ENCODE measurements at regions not wholly inside any gene's neighbourhood (a gene's known extent, or its start where the extent isn't known, plus 50 kb on each side); places are given as distances from the start of the nearest gene placed in this dataset.
A peak's percentile ranks its signal among the peaks of the same experiment; 100 is the strongest.

- H3K27me3 Mint-ChIP-seq: no peaks in the 10 kb centered on the region
- no peak for DNase-seq
- H3K9me3 Mint-ChIP-seq: no peaks in the 10 kb centered on the region
- ChIA-PET POLR2A (interaction anchor here (1.2 to 2.8 kb wide), 5 partner anchors 14 to 256 kb away, joined by 3 to 16 read pairs (median 8); partner anchors contain the start of gene TXN), CTCF (interaction anchor here (0.6 to 2.6 kb wide), 18 partner anchors 11 to 326 kb away, joined by 3 to 17 read pairs (median 4); no protein-coding TSS in a partner anchor)
- H3K27ac Mint-ChIP-seq: peak overlapping the region; percentile 95
- peaks cover 53% of the 10 kb centered on the region for H3K4me1 Mint-ChIP-seq
- H3K4me3 Mint-ChIP-seq: peak overlapping the region; percentile 25
- peaks cover 35% of the 10 kb centered on the region for H3K36me3 Mint-ChIP-seq (ENCODE audit: low read depth)
Observed at GRCh38 chr9:110142868-110143481, 65.0 kb downstream of the C9orf152 start.

- H3K27me3 Mint-ChIP-seq: no peaks in the 10 kb centered on the region
- H3K9me3 Mint-ChIP-seq: no peaks in the 10 kb centered on the region
- peak overlapping the region; percentile 57 for H3K4me3 Mint-ChIP-seq
- peak overlapping the region; percentile 95 for H3K27ac Mint-ChIP-seq
- ChIA-PET CTCF (interaction anchor here (0.6 to 2.6 kb wide), 14 partner anchors 9 to 326 kb away, joined by 3 to 17 read pairs (median 5); no protein-coding TSS in a partner anchor), POLR2A (interaction anchor here (0.9 to 2.8 kb wide), 9 partner anchors 9 to 257 kb away, joined by 3 to 16 read pairs (median 5); partner anchors contain the start of gene TXN)
- peaks cover 36% of the 10 kb centered on the region for H3K36me3 Mint-ChIP-seq (ENCODE audit: low read depth)
- DNase-seq: no peak
- H3K4me1 Mint-ChIP-seq: peaks cover 59% of the 10 kb centered on the region
Observed at GRCh38 chr9:110143485-110143884, 64.5 kb downstream of the C9orf152 start.

DNA sequence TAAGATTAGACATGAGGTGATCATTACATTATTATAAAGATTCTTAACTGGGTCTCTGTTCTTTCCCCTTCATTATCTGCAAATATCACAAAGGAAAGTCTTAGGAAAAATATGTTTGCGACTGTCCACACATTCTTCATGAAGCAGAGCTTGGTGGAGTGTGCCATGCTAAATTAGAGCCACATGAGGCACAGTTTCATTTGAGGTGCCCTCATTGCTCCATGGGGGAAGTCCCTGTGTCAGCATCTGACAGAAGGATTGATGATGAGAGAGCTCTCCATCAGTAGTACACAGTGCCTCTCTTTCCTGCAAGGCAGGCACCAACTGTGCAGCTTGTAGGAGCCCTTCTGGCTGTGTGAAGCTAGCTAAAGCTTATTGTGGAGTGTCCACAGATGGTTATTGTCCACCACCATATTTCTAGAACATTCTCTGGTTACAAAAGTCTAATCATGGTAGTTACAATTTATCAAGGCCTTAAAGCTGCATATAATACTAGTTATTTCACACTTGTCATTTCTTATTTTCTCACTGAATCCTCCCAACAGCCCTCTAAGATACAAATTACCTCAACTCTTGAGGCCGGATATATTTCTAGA, 63.9 kb downstream of the C9orf152 start:
- CTCF ChIA-PET: interaction anchor here (0.7 to 2.6 kb wide), 16 partner anchors 8 to 327 kb away, joined by 3 to 17 read pairs (median 5); no protein-coding TSS in a partner anchor
- Mint-ChIP-seq H3K4me3 (peak overlapping the region; percentile 57), H3K27me3 (no peaks in the 10 kb centered on the region), H3K4me1 (peaks cover 60% of the 10 kb centered on the region), H3K36me3 (ENCODE audit: low read depth) (peaks cover 36% of the 10 kb centered on the region), H3K27ac (peak overlapping the region; percentile 95), H3K9me3 (no peaks in the 10 kb centered on the region)
- DNase-seq: peak; percentile 56
- POLR2A ChIA-PET: interaction anchor here (0.9 to 2.8 kb wide), 10 partner anchors 8 to 257 kb away, joined by 3 to 16 read pairs (median 5); partner anchors contain the start of gene TXN

- POLR2A ChIA-PET: interaction anchor here (8.8 kb wide), 1 partner anchor 96 kb away, joined by 94 read pairs; no protein-coding TSS in a partner anchor
- H3K27me3 Mint-ChIP-seq: no peaks in the 10 kb centered on the region
- H3K27ac Mint-ChIP-seq: peak overlapping the region; percentile 69
- CTCF ChIA-PET: interaction anchor here (4.6 kb wide), 1 partner anchor 10 kb away, joined by 21 read pairs; no protein-coding TSS in a partner anchor
- DNase-seq: no peak
- peaks cover 42% of the 10 kb centered on the region for H3K36me3 Mint-ChIP-seq (ENCODE audit: low read depth)
- peaks cover 76% of the 10 kb centered on the region for H3K4me1 Mint-ChIP-seq
- H3K9me3 Mint-ChIP-seq: peaks cover 2% of the 10 kb centered on the region
- H3K4me3 Mint-ChIP-seq: no peak overlapping the region
Observed at GRCh38 chr9:110146373-110146772, 61.6 kb downstream of the C9orf152 start.

- Mint-ChIP-seq H3K4me3 (peak overlapping the region; percentile 91), H3K9me3 (peaks cover 2% of the 10 kb centered on the region), H3K36me3 (ENCODE audit: low read depth) (peaks cover 56% of the 10 kb centered on the region), H3K4me1 (peaks cover 83% of the 10 kb centered on the region), H3K27me3 (no peaks in the 10 kb centered on the region), H3K27ac (peak overlapping the region; percentile 95)
- POLR2A ChIA-PET: interaction anchor here (0.7 to 8.8 kb wide), 17 partner anchors 9 to 574 kb away, joined by 3 to 94 read pairs (median 4); partner anchors contain the start of gene TXN
- peak; percentile 75 for DNase-seq
- CTCF ChIA-PET: interaction anchor here (0.6 to 8.1 kb wide), 11 partner anchors 8 to 289 kb away, joined by 3 to 85 read pairs (median 4); no protein-coding TSS in a partner anchor
Observed at GRCh38 chr9:110148384-110148783, 59.6 kb downstream of the C9orf152 start.

DNA sequence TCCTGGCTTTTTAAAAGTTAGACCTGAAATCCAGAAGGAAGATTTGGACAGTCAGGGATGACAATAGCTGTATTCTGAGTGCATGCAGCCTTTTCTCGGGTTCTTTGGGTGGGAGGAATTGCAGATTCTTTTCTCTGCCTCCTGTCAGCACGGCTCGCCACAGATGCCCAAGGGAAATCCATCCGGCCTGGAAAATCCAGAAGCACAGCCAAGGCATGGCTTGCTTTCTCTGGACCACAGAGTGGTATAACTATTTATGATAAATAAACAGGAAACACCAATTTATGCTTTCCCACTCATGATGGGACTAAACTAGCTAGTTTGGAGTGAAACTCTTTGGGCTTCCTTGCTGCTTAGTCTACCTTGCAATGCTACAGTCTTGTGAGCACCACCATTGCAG, 59.1 kb downstream of the C9orf152 start:
- POLR2A ChIA-PET: interaction anchor here (0.8 to 8.8 kb wide), 15 partner anchors 8 to 575 kb away, joined by 3 to 94 read pairs (median 5); partner anchors contain the start of gene TXN
- H3K9me3 Mint-ChIP-seq: peaks cover 2% of the 10 kb centered on the region
- H3K27me3 Mint-ChIP-seq: no peaks in the 10 kb centered on the region
- CTCF ChIA-PET: interaction anchor here (0.6 to 8.1 kb wide), 14 partner anchors 8 to 289 kb away, joined by 3 to 85 read pairs (median 4); partner anchors contain the start of gene TXN
- H3K36me3 Mint-ChIP-seq (ENCODE audit: low read depth): peaks cover 60% of the 10 kb centered on the region
- peak overlapping the region; percentile 91 for H3K4me3 Mint-ChIP-seq
- peaks cover 83% of the 10 kb centered on the region for H3K4me1 Mint-ChIP-seq
- peak overlapping the region; percentile 95 for H3K27ac Mint-ChIP-seq
- DNase-seq: no peak
